Suprapubic skin (tissue), 4 donors: ENCODE measurements at regions not wholly inside any gene's neighbourhood (a gene's known extent, or its start where the extent isn't known, plus 50 kb on each side); places are given as distances from the start of the nearest gene placed in this dataset.

ENCODE experiments used
- DNase-seq, 2 donors: peaks; one replicate each; pipeline ENCODE4 v3.0.0-alpha.2; 2019; ENCODE audit warnings: low spot score in 2 of 2
- H3K27ac ChIP-seq: fragments of 200-600 bp; sonication (generic); one replicate; pipeline ENCODE4 v1.5.1; 2019
- H3K27me3 ChIP-seq: fragments of 200-600 bp; sonication (generic); one replicate; pipeline ENCODE4 v1.5.1; 2019
- H3K36me3 ChIP-seq: fragments of 200-600 bp; sonication (generic); one replicate; pipeline ENCODE4 v1.5.1; 2019
- H3K4me1 ChIP-seq: fragments of 200-600 bp; sonication (generic); one replicate; pipeline ENCODE4 v1.5.1; 2019
- H3K4me3 ChIP-seq: fragments of 200-600 bp; sonication (generic); one replicate; pipeline ENCODE4 v1.5.1; 2019; ENCODE audit warnings: mild to moderate bottlenecking
- H3K9me3 ChIP-seq: fragments of 200-600 bp; sonication (generic); one replicate; pipeline ENCODE4 v1.5.1; 2019
- EP300 ChIP-seq: sonication (generic); formaldehyde crosslinking; IDR thresholded peaks from one replicate; pipeline ENCODE4 v1.6.1; 2017; ENCODE audit warnings: antibody characterized with exemption
- POLR2A ChIP-seq, 2 donors: fragments of 450-650 bp; IDR thresholded peaks; one replicate each; pipeline ENCODE4 v1.6.1; 2017; ENCODE audit warnings: antibody characterized with exemption in 2 of 2, mild to moderate bottlenecking in 2 of 2, moderate library complexity in 2 of 2
- POLR2AphosphoS5 ChIP-seq, 3 donors: sonication (generic); formaldehyde crosslinking; IDR thresholded peaks; one replicate each; pipeline ENCODE4 v1.6.1; 2017; ENCODE audit warnings: antibody characterized with exemption in 3 of 3
- WGBS: methylation state at CpG from one replicate; pipeline ENCODE4 v1.1.5; 2018; 5-methylcytosine and 5-hydroxymethylcytosine counted together
- TF ChIP-seq, protein P1 (sequence below), 2 donors: fragments of 200-600 bp in 1 of 2; fragments of 450-650 bp in 1 of 2; sonication (generic) in 1 of 2; IDR thresholded peaks; one replicate each; pipeline ENCODE4 v1.5.1; 2016 to 2019; ENCODE audit warnings: antibody characterized with exemption in 2 of 2, mild to moderate bottlenecking in 1 of 2, moderate library complexity in 1 of 2

DNA sequence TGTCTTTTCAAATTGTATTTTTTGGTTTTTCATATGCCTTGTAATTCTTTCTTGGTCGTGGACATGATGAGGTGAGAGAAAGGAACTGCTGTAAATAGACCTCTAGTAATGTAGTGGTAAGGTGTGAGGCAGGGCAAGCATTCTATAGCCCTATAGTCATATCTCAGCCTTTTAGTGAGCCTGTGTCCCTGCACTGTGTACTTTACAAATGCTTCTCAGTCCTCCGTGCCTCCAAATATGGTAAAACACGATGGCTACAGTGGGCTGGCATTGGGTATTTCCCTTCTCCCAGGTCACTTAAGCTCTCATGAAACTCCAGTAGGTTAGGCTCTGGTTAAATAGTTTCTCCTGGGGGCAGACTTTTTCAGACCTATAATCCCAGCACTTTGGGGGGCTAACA lies 57.9 kb upstream of the PLS3 start:
- no peak for DNase-seq
- H3K4me3 ChIP-seq: no peak overlapping the region
- no peaks in the 10 kb centered on the region for H3K9me3 ChIP-seq
- TF ChIP-seq POLR2AphosphoS5 (IDR thresholded peaks at IDR 0.05) (no peak), EP300 (no peak)
- H3K27me3 ChIP-seq: no peaks in the 10 kb centered on the region
- 67% methylated on average over 3 of the region's 3 CpGs for WGBS
- no peaks in the 10 kb centered on the region for H3K36me3 ChIP-seq
- no peak overlapping the region for H3K27ac ChIP-seq
- H3K4me1 ChIP-seq: no peaks in the 10 kb centered on the region

DNA sequence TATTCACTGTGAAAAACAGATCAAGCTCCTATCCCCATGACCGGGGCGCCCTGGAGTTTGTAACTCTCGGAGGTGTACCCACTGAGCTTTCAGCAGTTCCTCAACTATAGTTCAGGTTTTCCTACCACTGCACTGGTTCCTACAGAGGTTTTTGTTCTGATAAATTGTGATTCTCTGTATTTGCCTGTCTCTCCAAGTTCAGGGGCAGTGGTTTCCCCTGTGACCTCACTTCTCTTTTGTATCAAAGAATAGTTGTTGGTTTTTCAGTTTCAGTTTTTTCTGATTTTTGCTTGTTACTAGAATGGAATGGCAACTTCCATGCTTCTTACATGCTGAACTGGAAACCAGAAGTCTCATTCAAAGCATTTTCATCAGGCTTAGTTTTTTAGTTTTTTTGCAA lies 56.8 kb upstream of the PLS3 start:
- Histone ChIP-seq H3K4me1 (no peaks in the 10 kb centered on the region), H3K36me3 (no peaks in the 10 kb centered on the region), H3K27ac (no peak overlapping the region), H3K27me3 (no peaks in the 10 kb centered on the region), H3K4me3 (no peak overlapping the region), H3K9me3 (no peaks in the 10 kb centered on the region)
- TF ChIP-seq POLR2A (IDR thresholded peaks at IDR 0.05) (no peak), POLR2AphosphoS5 (IDR thresholded peaks at IDR 0.05) (no peak), EP300 (no peak)
- TF ChIP-seq, protein P1, sequence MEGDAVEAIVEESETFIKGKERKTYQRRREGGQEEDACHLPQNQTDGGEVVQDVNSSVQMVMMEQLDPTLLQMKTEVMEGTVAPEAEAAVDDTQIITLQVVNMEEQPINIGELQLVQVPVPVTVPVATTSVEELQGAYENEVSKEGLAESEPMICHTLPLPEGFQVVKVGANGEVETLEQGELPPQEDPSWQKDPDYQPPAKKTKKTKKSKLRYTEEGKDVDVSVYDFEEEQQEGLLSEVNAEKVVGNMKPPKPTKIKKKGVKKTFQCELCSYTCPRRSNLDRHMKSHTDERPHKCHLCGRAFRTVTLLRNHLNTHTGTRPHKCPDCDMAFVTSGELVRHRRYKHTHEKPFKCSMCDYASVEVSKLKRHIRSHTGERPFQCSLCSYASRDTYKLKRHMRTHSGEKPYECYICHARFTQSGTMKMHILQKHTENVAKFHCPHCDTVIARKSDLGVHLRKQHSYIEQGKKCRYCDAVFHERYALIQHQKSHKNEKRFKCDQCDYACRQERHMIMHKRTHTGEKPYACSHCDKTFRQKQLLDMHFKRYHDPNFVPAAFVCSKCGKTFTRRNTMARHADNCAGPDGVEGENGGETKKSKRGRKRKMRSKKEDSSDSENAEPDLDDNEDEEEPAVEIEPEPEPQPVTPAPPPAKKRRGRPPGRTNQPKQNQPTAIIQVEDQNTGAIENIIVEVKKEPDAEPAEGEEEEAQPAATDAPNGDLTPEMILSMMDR (IDR thresholded peaks at IDR 0.05): no peak
- 76% methylated on average over 3 of the region's 3 CpGs for WGBS
- no peak for DNase-seq
